ENCODE measurements at regions not wholly inside any gene's neighbourhood (a gene's known extent, or its start where the extent isn't known, plus 50 kb on each side); places are given as distances from the start of the nearest gene placed in this dataset.

DNA sequence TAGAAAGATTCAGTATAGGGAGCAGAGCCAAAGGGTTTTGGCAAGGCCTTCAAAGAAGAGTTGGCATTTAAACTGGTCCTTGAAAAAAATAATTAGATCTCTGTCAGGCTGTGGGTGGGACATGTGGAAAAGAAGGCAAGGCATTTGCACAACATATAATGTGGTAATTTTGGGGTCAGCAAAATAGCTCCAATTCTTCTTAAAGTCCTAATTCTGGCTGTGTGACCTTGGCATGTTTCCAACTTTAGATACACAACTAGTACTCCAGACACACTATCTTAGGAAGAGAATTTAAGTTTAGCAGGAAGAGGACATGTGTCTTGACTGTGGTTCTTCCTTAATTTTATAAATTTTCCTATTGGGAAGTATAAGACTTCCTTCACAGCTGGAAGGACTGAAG is 206.3 kb downstream of the PCDH17 start:
- Histone ChIP-seq H3K36me3 (no peaks in the 10 kb centered on the region), H3K4me3 (no peak overlapping the region), H3K9me3 (ENCODE audit: low read depth) (no peaks in the 10 kb centered on the region), H3K27ac (no peak overlapping the region), H3K4me1 (ENCODE audit: low read depth) (no peaks in the 10 kb centered on the region), H3K27me3 (no peaks in the 10 kb centered on the region)
- TF ChIP-seq, protein P1, sequence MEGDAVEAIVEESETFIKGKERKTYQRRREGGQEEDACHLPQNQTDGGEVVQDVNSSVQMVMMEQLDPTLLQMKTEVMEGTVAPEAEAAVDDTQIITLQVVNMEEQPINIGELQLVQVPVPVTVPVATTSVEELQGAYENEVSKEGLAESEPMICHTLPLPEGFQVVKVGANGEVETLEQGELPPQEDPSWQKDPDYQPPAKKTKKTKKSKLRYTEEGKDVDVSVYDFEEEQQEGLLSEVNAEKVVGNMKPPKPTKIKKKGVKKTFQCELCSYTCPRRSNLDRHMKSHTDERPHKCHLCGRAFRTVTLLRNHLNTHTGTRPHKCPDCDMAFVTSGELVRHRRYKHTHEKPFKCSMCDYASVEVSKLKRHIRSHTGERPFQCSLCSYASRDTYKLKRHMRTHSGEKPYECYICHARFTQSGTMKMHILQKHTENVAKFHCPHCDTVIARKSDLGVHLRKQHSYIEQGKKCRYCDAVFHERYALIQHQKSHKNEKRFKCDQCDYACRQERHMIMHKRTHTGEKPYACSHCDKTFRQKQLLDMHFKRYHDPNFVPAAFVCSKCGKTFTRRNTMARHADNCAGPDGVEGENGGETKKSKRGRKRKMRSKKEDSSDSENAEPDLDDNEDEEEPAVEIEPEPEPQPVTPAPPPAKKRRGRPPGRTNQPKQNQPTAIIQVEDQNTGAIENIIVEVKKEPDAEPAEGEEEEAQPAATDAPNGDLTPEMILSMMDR (IDR thresholded peaks at IDR 0.05; ENCODE audit: low read depth, low read length): no peak
- DNase-seq (ENCODE audit: low read depth in 1 of 2, low spot score in 1 of 2): no peak

DNA sequence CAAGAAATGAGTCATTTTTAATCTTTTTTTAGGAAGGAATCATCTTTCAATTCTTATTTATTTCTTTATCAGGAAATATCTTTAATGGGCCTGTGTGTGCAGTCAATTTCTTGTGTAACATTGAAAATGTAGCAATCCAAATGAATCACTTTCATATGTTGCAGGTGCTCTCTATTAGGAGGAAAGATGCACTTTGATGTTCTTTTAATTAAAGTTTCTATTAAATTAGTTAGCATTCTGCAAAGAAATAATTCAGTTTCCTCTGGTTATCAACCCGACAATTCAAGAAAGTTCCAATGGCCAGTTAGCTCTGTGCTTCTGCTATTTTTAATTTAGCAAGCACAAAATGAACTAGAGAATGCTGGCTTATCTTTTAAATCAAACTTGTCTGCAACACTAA is 212.0 kb downstream of the PCDH17 start:
- no peak overlapping the region for H3K27ac ChIP-seq
- TF ChIP-seq, protein P1 (IDR thresholded peaks at IDR 0.05; ENCODE audit: low read depth, low read length): no peak
- no peak for DNase-seq (ENCODE audit: low read depth in 1 of 2, low spot score in 1 of 2)
- no peaks in the 10 kb centered on the region for H3K9me3 ChIP-seq (ENCODE audit: low read depth)
- no peaks in the 10 kb centered on the region for H3K36me3 ChIP-seq
- no peaks in the 10 kb centered on the region for H3K27me3 ChIP-seq
- no peaks in the 10 kb centered on the region for H3K4me1 ChIP-seq (ENCODE audit: low read depth)
- no peak overlapping the region for H3K4me3 ChIP-seq

DNA sequence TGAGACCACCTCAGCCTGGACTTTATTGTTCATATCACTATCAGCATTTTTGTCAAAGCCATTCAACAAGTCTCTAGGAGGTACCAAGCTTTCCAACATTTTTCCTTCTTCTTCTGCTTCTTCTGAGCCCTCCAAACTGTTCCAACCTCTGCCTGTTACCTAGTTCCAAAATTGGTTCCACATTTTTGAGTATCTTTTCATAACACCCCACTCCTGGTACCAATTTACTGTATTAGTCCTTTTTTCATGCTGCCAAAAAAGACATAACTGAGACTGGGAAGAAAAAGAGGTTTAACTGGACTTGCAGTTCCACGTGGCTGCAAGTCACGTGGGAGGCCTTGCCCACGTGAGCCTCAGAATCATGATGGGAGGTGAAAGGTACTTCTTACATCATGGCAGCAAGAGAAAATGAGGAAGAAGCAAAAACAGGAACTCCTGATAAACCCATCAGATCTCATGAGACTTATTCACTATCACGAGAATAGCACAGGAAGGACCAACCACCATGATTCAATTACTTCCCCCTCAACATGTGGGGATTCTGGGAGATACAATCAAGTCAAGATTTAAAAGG is 215.1 kb downstream of the PCDH17 start:
- TF ChIP-seq, protein P1 (IDR thresholded peaks at IDR 0.05; ENCODE audit: low read depth, low read length): no peak
- no peaks in the 10 kb centered on the region for H3K4me1 ChIP-seq (ENCODE audit: low read depth)
- no peaks in the 10 kb centered on the region for H3K27me3 ChIP-seq
- H3K27ac ChIP-seq: no peak overlapping the region
- no peaks in the 10 kb centered on the region for H3K36me3 ChIP-seq
- no peaks in the 10 kb centered on the region for H3K9me3 ChIP-seq (ENCODE audit: low read depth)
- no peak for DNase-seq (ENCODE audit: low read depth in 1 of 2, low spot score in 1 of 2)
- H3K4me3 ChIP-seq: no peak overlapping the region

DNA sequence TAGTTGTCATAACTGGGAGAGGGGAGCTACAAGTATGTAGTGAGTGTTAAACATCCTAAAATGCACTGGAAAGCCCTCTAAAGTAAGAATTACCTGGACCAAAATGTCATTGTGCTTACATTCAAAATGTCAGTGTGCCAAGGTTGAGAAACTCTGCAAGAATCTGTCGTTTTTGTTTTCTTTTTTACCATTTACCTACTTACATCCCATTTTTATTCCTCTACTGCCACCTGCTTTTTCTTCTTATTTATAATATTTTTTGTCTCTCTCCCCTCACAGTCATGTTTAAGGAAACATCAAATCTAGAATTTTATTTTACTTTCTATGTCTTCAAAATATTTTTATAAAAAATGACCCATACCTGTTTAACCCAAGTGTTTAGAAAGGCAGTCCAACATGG is 226.4 kb downstream of the PCDH17 start:
- TF ChIP-seq, protein P1 (IDR thresholded peaks at IDR 0.05; ENCODE audit: low read depth, low read length): no peak
- H3K27ac ChIP-seq: no peak overlapping the region
- no peaks in the 10 kb centered on the region for H3K4me1 ChIP-seq (ENCODE audit: low read depth)
- H3K36me3 ChIP-seq: no peaks in the 10 kb centered on the region
- DNase-seq (ENCODE audit: low read depth in 1 of 2, low spot score in 1 of 2): no peak
- H3K4me3 ChIP-seq: no peak overlapping the region
- H3K27me3 ChIP-seq: no peaks in the 10 kb centered on the region
- H3K9me3 ChIP-seq (ENCODE audit: low read depth): no peaks in the 10 kb centered on the region

DNA sequence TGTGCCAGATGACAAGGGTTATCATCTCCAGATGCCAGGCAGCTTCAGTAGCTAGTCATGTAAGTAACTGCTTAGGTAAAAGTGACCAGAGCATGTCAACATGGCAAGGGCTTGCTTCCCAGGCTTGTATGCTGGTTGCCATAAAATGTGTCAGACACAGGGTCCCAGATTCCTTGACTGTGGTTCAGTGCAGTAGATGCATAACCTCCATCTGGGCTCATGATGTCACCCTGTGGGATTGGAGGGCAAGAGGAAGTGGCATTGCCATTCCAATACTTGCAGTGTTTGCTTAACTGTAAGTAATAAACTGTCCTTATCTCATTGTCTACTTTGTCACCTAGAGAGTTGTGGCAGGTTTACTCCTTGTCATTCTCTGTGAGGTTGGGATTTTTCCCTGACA is 226.8 kb downstream of the PCDH17 start:
- no peaks in the 10 kb centered on the region for H3K4me1 ChIP-seq (ENCODE audit: low read depth)
- H3K27ac ChIP-seq: no peak overlapping the region
- no peaks in the 10 kb centered on the region for H3K9me3 ChIP-seq (ENCODE audit: low read depth)
- no peaks in the 10 kb centered on the region for H3K27me3 ChIP-seq
- DNase-seq (ENCODE audit: low read depth in 1 of 2, low spot score in 1 of 2): no peak
- H3K4me3 ChIP-seq: no peak overlapping the region
- H3K36me3 ChIP-seq: no peaks in the 10 kb centered on the region
- TF ChIP-seq, protein P1 (IDR thresholded peaks at IDR 0.05; ENCODE audit: low read depth, low read length): no peak

DNA sequence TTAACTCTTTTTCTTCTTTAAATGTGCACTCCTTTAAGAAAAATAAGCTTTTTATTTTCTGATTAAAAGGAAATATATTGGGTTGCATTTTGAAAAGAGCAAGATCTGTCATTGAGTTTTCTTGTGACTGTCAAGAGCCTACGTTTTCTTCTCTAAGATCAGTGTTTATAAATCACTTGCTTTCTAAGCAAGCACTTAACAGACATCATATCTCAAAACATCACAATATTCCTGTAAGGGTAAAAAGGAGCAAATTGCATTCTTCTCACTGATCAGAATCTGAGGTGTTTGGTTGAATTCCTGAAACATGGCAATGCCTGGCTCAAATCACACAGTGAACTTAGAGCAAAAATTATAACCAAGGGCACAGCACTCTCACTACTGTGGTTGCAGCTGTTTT is 231.3 kb downstream of the PCDH17 start:
- Histone ChIP-seq H3K4me3 (no peak overlapping the region), H3K9me3 (ENCODE audit: low read depth) (no peaks in the 10 kb centered on the region), H3K27me3 (no peaks in the 10 kb centered on the region), H3K27ac (no peak overlapping the region), H3K4me1 (ENCODE audit: low read depth) (no peaks in the 10 kb centered on the region), H3K36me3 (no peaks in the 10 kb centered on the region)
- TF ChIP-seq, protein P1 (IDR thresholded peaks at IDR 0.05; ENCODE audit: low read depth, low read length): no peak
- no peak for DNase-seq (ENCODE audit: low read depth in 1 of 2, low spot score in 1 of 2)
